ENCODE measurements at regions not wholly inside any gene's neighbourhood (a gene's known extent, or its start where the extent isn't known, plus 50 kb on each side); places are given as distances from the start of the nearest gene placed in this dataset.

GRCh38 chr14:32254952-32255679 is 52.0 kb upstream of the RNU6-8 start:
- no peaks in the 10 kb centered on the region for H3K27me3 Mint-ChIP-seq (ENCODE audit: low read depth)
- peak; percentile 25 for DNase-seq (ENCODE audit: low spot score)
- H3K9me3 Mint-ChIP-seq, result no peaks in the 10 kb centered on the region
- peaks cover 18% of the 10 kb centered on the region for H3K4me1 Mint-ChIP-seq (ENCODE audit: low read depth)
- H3K4me3 Mint-ChIP-seq (ENCODE audit: low read depth), result no peak overlapping the region
- no peak overlapping the region for H3K27ac Mint-ChIP-seq
- intact Hi-C loops (cut with micrococcal nuclease), result loop anchor here (5.0 kb wide), 2 partner anchors 212 to 307 kb away; no protein-coding TSS in a partner anchor
- H3K36me3 Mint-ChIP-seq (ENCODE audit: low read depth), result no peaks in the 10 kb centered on the region

GRCh38 chr14:32255789-32256188 is 52.7 kb upstream of the RNU6-8 start:
- Mint-ChIP-seq H3K4me1 (ENCODE audit: low read depth) (peaks cover 21% of the 10 kb centered on the region), H3K4me3 (ENCODE audit: low read depth) (no peak overlapping the region), H3K36me3 (ENCODE audit: low read depth) (no peaks in the 10 kb centered on the region), H3K9me3 (no peaks in the 10 kb centered on the region), H3K27me3 (ENCODE audit: low read depth) (no peaks in the 10 kb centered on the region), H3K27ac (no peak overlapping the region)
- intact Hi-C loops (cut with micrococcal nuclease), result loop anchor here (5.0 kb wide), 2 partner anchors 212 to 307 kb away; no protein-coding TSS in a partner anchor
- DNase-seq (ENCODE audit: low spot score), result no peak

DNA sequence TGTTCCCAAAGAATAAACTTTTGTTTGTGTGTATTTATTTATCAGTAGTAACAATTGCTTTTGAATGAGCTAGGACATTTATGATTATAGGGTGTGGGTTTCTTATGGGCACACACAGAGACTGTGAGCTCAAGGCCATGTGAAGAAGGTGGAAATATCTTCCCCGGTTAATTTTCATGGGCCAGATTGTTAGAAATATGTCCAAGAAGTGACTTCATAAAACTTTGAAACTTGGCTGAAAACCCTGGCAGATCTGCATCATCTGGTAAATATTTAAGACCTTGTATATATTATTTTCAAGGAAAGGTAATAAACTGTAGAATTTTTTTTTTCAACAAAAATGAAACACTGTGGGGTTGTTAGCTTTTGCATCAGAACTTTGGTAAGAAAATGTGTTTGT is 53.5 kb upstream of the RNU6-8 start:
- Mint-ChIP-seq H3K4me1 (ENCODE audit: low read depth) (peaks cover 22% of the 10 kb centered on the region), H3K36me3 (ENCODE audit: low read depth) (no peaks in the 10 kb centered on the region), H3K27me3 (ENCODE audit: low read depth) (no peaks in the 10 kb centered on the region), H3K4me3 (ENCODE audit: low read depth) (no peak overlapping the region), H3K27ac (no peak overlapping the region), H3K9me3 (no peaks in the 10 kb centered on the region)
- DNase-seq (ENCODE audit: low spot score), result no peak
- intact Hi-C loops (cut with micrococcal nuclease), result loop anchor here (5.0 kb wide), 2 partner anchors 211 to 306 kb away; no protein-coding TSS in a partner anchor

DNA sequence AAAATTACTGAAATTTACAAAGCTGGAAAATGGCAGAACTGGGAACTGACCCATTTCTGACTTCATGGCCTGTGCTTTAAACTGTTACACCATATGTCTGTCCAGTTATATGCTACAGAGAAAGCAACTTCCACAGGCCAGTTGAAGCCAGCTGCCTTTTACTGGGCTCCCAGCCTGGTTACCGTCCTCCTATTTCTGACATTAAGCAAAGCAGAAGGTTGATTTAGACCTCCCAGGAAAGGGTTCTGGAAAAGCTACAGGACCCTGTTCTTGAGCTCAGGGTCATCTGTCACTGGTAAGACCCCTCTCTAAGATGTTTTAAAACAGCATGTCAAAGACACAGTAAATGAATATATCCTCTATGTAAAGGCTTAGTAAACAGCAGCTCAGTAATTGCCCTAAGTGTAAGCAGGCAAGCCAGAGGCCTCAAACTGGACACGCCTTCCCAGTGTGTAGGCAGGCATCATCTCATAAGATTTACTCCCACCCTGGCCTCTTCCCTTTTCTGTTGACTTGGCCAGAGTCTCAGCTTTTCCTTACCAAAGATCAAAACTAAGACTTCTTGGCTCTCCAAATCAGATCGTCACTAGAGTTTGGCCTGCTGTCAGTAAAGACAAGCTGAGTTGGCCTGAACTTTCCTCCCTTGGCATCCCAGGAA is 55.4 kb upstream of the RNU6-8 start:
- Mint-ChIP-seq H3K27me3 (ENCODE audit: low read depth) (no peaks in the 10 kb centered on the region), H3K36me3 (ENCODE audit: low read depth) (no peaks in the 10 kb centered on the region), H3K9me3 (peaks cover 10% of the 10 kb centered on the region), H3K4me1 (ENCODE audit: low read depth) (peaks cover 22% of the 10 kb centered on the region), H3K4me3 (ENCODE audit: low read depth) (no peak overlapping the region), H3K27ac (no peak overlapping the region)
- intact Hi-C loops (cut with micrococcal nuclease), result loop anchor here (2.0 to 5.0 kb wide), 3 partner anchors 56 to 304 kb away; partner anchors contain the start of genes RNU6-7 and RNU6-8
- DNase-seq (ENCODE audit: low spot score), result no peak

DNA sequence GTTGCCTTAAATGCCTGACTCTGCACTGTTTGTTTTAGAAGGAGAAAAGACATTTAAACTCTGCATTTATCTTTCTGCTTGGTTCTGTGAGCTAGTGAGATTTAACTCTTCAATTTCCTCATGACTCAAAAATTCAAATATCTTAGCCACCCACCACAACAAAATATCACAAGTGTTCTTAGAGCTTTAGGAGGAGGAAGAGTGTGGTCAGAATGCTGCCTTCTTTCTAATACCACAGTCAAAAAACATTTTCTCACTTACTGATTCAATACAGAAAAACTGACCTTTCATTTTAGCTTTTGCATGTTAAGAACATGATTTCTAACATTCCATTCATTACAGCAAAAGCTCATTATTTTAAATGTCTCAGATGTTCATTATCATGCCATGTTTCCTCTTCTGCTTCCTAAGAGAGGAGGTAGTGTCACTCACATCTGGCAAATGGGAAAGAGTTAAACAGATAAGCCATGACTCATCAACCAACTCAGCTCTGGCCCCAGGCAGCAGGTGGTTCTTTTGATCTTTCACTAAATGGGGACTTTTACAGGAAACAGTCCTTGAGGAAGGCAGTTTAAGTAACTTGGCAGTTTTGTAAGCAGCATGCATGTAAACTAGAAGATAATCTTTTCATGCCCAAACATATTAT is 56.4 kb upstream of the RNU6-8 start:
- Mint-ChIP-seq H3K9me3 (peaks cover 19% of the 10 kb centered on the region), H3K27ac (peak overlapping the region; percentile 2), H3K4me1 (ENCODE audit: low read depth) (peaks cover 22% of the 10 kb centered on the region), H3K36me3 (ENCODE audit: low read depth) (peaks cover 6% of the 10 kb centered on the region), H3K27me3 (ENCODE audit: low read depth) (no peaks in the 10 kb centered on the region), H3K4me3 (ENCODE audit: low read depth) (no peak overlapping the region)
- intact Hi-C loops (cut with micrococcal nuclease), result loop anchor here (2.0 to 5.0 kb wide), 3 partner anchors 57 to 303 kb away; partner anchors contain the start of genes RNU6-7 and RNU6-8
- DNase-seq (ENCODE audit: low spot score), result no peak

- intact Hi-C loops (cut with micrococcal nuclease), result no loop called here
- Mint-ChIP-seq H3K4me1 (ENCODE audit: low read depth) (peaks cover 14% of the 10 kb centered on the region), H3K36me3 (ENCODE audit: low read depth) (peaks cover 6% of the 10 kb centered on the region), H3K27ac (no peak overlapping the region), H3K27me3 (ENCODE audit: low read depth) (no peaks in the 10 kb centered on the region), H3K4me3 (ENCODE audit: low read depth) (no peak overlapping the region), H3K9me3 (peaks cover 35% of the 10 kb centered on the region)
- DNase-seq (ENCODE audit: low spot score), result no peak
These were observed 61.0 kb upstream of the RNU6-8 start for GRCh38 chr14:32263939-32264567.

DNA sequence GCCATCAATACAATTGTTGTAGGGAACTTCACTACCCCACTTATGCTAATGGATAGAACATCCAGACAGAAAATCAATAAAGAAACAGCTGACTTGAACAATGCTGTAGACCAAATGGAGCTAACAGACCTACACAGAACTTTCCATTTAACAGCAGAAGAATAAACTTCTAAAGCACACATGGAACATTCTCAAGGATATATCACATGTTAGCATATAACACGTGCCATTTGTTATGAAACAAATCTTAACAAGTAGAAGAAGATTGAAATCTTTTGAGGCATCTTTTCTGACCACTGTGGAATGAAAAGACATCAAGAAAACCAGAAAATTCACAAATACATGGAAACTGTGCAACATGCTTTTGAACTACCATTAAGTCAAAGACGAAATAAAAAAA is 62.5 kb upstream of the RNU6-8 start:
- Mint-ChIP-seq H3K27me3 (ENCODE audit: low read depth) (no peaks in the 10 kb centered on the region), H3K27ac (no peak overlapping the region), H3K4me3 (ENCODE audit: low read depth) (no peak overlapping the region), H3K36me3 (ENCODE audit: low read depth) (peaks cover 6% of the 10 kb centered on the region), H3K9me3 (peaks cover 35% of the 10 kb centered on the region), H3K4me1 (ENCODE audit: low read depth) (peaks cover 3% of the 10 kb centered on the region)
- no peak for DNase-seq (ENCODE audit: low spot score)
- intact Hi-C loops (cut with micrococcal nuclease), result no loop called here

- Mint-ChIP-seq H3K27ac (no peak overlapping the region), H3K36me3 (ENCODE audit: low read depth) (no peaks in the 10 kb centered on the region), H3K9me3 (peaks cover 10% of the 10 kb centered on the region), H3K27me3 (ENCODE audit: low read depth) (no peaks in the 10 kb centered on the region), H3K4me1 (ENCODE audit: low read depth) (no peaks in the 10 kb centered on the region), H3K4me3 (ENCODE audit: low read depth) (no peak overlapping the region)
- intact Hi-C loops (cut with micrococcal nuclease), result no loop called here
- DNase-seq (ENCODE audit: low spot score), result no peak
These were observed 51.1 kb upstream of the AKAP6 start for GRCh38 chr14:32277998-32278397.
